ENCODE measurements at regions not wholly inside any gene's neighbourhood (a gene's known extent, or its start where the extent isn't known, plus 50 kb on each side); places are given as distances from the start of the nearest gene placed in this dataset.

DNA sequence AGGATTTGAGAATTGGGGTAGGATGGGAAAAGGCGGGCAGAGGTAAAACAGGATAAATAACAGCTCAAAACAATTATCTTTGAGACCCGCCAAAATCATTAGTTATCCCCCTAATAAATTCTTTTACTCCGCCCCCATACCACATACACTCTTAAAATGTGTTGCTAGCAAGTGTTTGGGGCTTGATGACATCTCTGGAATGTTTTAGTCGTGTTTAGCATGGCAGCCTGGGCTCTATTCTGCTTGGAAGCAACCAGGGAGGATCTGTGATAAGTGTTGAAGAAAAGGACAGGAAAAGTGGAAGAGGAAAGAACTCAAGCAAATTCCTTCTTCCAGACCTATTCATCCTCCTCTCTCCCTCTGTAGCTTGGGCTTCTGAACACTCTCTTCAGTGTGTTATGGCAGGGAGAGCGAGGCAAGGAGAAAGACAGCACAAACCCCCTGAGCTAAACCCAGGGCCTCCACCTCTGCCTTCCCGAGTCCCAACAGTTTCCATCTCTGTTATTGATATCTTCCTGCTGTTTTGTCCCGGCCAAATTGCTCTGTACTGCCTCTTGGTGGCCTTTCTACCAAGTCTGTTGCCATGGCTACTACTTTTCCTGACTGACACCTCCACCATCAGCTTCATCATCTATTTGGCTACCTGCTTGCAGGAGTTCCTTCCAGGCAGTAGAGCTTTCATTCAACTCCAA, 135.8 kb downstream of the RPL22L1 start:
- Histone ChIP-seq H3K4me3 (ENCODE audit: low read length) (no peak overlapping the region), H3K36me3 (replicated peaks; ENCODE audit: insufficient read depth, low read length) (no peaks in the 10 kb centered on the region), H3K9me3 (replicated peaks; ENCODE audit: insufficient read depth, low read length) (no peaks in the 10 kb centered on the region), H3K79me2 (ENCODE audit: low read length) (no peaks in the 10 kb centered on the region), H2AFZ (ENCODE audit: low read length) (no peak overlapping the region), H3K9ac (ENCODE audit: low read length) (no peak overlapping the region), H3K4me1 (ENCODE audit: low read length) (no peaks in the 10 kb centered on the region), H4K20me1 (ENCODE audit: insufficient read depth, low read length) (no peaks in the 10 kb centered on the region), H3K4me2 (ENCODE audit: low read depth, low read length) (no peak overlapping the region), H3K27ac (ENCODE audit: low read length) (no peak overlapping the region), H3K9me2 (replicated peaks; ENCODE audit: insufficient read depth, low read length) (no peaks in the 10 kb centered on the region), H3K27me3 (replicated peaks; ENCODE audit: insufficient read depth, low read length) (no peaks in the 10 kb centered on the region), H3F3A (ENCODE audit: insufficient read depth, low read length) (no peaks in the 10 kb centered on the region)
- no peak for TF ChIP-seq EZH2 (optimal IDR thresholded peaks at IDR 0.05; ENCODE audit: low read depth, low read length)
- no peak for DNase-seq

GRCh38 chr3:170732660-170733245, 137.2 kb downstream of the RPL22L1 start:
- H3F3A ChIP-seq (ENCODE audit: insufficient read depth, low read length) = no peaks in the 10 kb centered on the region
- H3K4me1 ChIP-seq (ENCODE audit: low read length) = no peaks in the 10 kb centered on the region
- TF ChIP-seq EZH2phosphoT487 (IDR thresholded peaks at IDR 0.05; ENCODE audit: low read length) = no peak
- TF ChIP-seq, protein P1, sequence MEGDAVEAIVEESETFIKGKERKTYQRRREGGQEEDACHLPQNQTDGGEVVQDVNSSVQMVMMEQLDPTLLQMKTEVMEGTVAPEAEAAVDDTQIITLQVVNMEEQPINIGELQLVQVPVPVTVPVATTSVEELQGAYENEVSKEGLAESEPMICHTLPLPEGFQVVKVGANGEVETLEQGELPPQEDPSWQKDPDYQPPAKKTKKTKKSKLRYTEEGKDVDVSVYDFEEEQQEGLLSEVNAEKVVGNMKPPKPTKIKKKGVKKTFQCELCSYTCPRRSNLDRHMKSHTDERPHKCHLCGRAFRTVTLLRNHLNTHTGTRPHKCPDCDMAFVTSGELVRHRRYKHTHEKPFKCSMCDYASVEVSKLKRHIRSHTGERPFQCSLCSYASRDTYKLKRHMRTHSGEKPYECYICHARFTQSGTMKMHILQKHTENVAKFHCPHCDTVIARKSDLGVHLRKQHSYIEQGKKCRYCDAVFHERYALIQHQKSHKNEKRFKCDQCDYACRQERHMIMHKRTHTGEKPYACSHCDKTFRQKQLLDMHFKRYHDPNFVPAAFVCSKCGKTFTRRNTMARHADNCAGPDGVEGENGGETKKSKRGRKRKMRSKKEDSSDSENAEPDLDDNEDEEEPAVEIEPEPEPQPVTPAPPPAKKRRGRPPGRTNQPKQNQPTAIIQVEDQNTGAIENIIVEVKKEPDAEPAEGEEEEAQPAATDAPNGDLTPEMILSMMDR (IDR thresholded peaks at IDR 0.05; ENCODE audit: low read length) = no peak
- TF ChIP-seq EZH2 (optimal IDR thresholded peaks at IDR 0.05; ENCODE audit: low read depth, low read length) = no peak
- H3K9me3 ChIP-seq (replicated peaks; ENCODE audit: insufficient read depth, low read length) = no peaks in the 10 kb centered on the region
- no peaks in the 10 kb centered on the region for H3K79me2 ChIP-seq (ENCODE audit: low read length)
- no peaks in the 10 kb centered on the region for H3K36me3 ChIP-seq (replicated peaks; ENCODE audit: insufficient read depth, low read length)
- no peak overlapping the region for H3K4me2 ChIP-seq (ENCODE audit: low read depth, low read length)
- H3K27ac ChIP-seq (ENCODE audit: low read length) = no peak overlapping the region
- H3K9ac ChIP-seq (ENCODE audit: low read length) = no peak overlapping the region
- H3K4me3 ChIP-seq (ENCODE audit: low read length) = no peak overlapping the region
- no peaks in the 10 kb centered on the region for H3K27me3 ChIP-seq (replicated peaks; ENCODE audit: insufficient read depth, low read length)
- H3K9me2 ChIP-seq (replicated peaks; ENCODE audit: insufficient read depth, low read length) = no peaks in the 10 kb centered on the region
- DNase-seq = no peak
- no peaks in the 10 kb centered on the region for H4K20me1 ChIP-seq (ENCODE audit: insufficient read depth, low read length)
- no peak overlapping the region for H2AFZ ChIP-seq (ENCODE audit: low read length)

GRCh38 chr3:170731281-170731680, 138.7 kb downstream of the RPL22L1 start:
- no peak overlapping the region for H3K4me3 ChIP-seq (ENCODE audit: low read length)
- no peak overlapping the region for H3K9ac ChIP-seq (ENCODE audit: low read length)
- H3K36me3 ChIP-seq (replicated peaks; ENCODE audit: insufficient read depth, low read length) = no peaks in the 10 kb centered on the region
- H3K9me3 ChIP-seq (replicated peaks; ENCODE audit: insufficient read depth, low read length) = no peaks in the 10 kb centered on the region
- no peak overlapping the region for H2AFZ ChIP-seq (ENCODE audit: low read length)
- H3K27me3 ChIP-seq (replicated peaks; ENCODE audit: insufficient read depth, low read length) = no peaks in the 10 kb centered on the region
- DNase-seq = no peak
- H3K4me1 ChIP-seq (ENCODE audit: low read length) = no peaks in the 10 kb centered on the region
- H4K20me1 ChIP-seq (ENCODE audit: insufficient read depth, low read length) = no peaks in the 10 kb centered on the region
- no peaks in the 10 kb centered on the region for H3K9me2 ChIP-seq (replicated peaks; ENCODE audit: insufficient read depth, low read length)
- TF ChIP-seq, protein P1 (IDR thresholded peaks at IDR 0.05; ENCODE audit: low read length) = no peak
- TF ChIP-seq EZH2phosphoT487 (IDR thresholded peaks at IDR 0.05; ENCODE audit: low read length) (no peak), EZH2 (optimal IDR thresholded peaks at IDR 0.05; ENCODE audit: low read depth, low read length) (no peak)
- no peaks in the 10 kb centered on the region for H3K79me2 ChIP-seq (ENCODE audit: low read length)
- no peak overlapping the region for H3K4me2 ChIP-seq (ENCODE audit: low read depth, low read length)
- H3K27ac ChIP-seq (ENCODE audit: low read length) = no peak overlapping the region
- H3F3A ChIP-seq (ENCODE audit: insufficient read depth, low read length) = no peaks in the 10 kb centered on the region

Measured in MM.1S (cell line).